HG03159 (cell line): ENCODE measurements at regions not wholly inside any gene's neighbourhood (a gene's known extent, or its start where the extent isn't known, plus 50 kb on each side); places are given as distances from the start of the nearest gene placed in this dataset.

Experiments used
- ATAC-seq: cut with Tn5 transposase; IDR thresholded peaks from one replicate; pipeline ENCODE4 v1.9.1; 2021; ENCODE audit warnings: mild to moderate bottlenecking, moderate library complexity; ENCODE audit not compliant: unreplicated experiment

- no peak for ATAC-seq
Measured at GRCh38 chr3:181855825-181856224, 144.1 kb downstream of the SOX2 start.

DNA sequence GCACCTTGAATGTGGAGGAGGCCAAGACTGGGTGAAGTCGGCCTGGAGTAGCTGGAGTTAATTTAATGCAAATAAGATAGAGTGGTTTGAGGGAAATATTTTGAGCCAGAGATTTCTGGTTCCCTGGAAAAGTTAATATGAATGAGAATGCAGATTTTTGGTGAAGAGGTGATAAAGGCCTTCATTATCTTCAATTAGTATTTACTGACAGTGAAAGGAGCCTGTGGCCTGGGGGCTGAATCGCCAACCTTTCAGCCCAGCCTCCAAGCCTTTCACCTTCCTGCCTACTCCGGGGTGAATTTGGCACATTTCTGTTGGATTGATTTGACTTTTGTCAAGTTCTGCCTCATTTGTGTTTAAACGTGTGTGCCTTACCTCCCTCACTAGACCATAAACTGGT lies 147.8 kb downstream of the SOX2 start:
- no peak for ATAC-seq

GRCh38 chr3:181860235-181860634 lies 148.5 kb downstream of the SOX2 start:
- ATAC-seq, result no peak

DNA sequence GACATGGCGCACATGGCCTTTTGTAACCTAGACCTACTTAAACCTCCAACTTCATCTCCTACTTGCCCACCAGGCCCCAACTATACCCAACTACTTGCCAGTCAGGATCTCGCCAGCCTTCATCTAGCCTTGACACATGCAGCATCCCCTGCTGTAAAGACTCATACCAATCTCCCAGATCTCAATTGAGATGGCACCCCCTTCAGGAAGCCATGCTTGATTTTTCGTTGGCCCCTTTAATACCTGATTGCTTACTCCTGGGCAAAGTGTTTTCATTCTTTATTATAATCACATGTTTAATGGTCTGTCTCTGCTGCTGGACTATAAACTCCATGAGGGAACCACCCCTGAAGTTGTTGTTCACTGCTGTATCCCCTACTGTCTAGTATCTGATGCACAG lies 150.8 kb downstream of the SOX2 start:
- ATAC-seq, result no peak

DNA sequence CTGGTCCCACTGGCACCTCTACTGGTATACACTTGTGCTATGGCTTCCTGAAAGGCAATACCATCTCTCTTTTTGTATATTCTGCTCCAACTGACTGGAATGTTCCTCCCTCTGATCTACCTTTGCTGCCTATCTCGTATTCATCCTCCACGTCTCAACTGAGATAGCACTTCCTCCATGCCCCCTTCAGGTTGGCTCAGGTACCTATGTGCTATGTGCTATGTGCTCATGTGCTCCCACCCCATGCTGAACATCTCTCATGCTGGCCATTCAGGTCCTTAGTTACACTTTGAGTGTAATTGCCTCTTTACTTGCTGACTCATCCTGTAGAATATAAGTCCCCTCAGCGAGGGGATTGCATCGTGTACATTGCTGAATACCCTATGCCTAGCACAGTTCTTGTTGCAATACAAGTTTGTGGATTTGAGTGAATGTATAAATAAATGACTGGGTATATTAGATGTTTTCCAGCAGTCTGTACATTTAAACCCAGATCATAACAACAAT lies 156.9 kb downstream of the SOX2 start:
- no peak for ATAC-seq

GRCh38 chr3:181872887-181873286 lies 161.2 kb downstream of the SOX2 start:
- ATAC-seq, result no peak

- no peak for ATAC-seq
Measured at GRCh38 chr3:181879926-181880325, 168.2 kb downstream of the SOX2 start.

- ATAC-seq, result no peak
Measured at GRCh38 chr3:181880331-181880730, 168.6 kb downstream of the SOX2 start.

DNA sequence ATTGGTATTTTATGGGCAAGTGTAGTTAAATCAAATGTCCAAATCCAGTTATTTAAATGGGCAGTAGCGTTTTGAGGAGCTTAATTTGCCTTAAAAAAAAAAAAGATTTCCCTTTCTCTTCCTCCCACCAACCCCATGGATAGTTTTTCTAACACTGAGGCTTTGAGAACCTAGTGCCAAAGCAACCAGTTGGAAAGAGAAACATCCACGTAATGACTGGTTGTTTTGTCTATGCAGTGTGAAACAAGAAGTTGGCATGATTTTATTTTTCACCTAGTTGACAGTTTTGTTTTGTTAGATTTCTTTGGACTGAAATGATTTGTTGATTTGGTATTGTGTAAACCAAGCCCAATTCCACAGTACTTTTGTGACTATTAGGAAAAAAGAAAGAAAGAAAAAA lies 170.0 kb downstream of the SOX2 start:
- no peak for ATAC-seq

DNA sequence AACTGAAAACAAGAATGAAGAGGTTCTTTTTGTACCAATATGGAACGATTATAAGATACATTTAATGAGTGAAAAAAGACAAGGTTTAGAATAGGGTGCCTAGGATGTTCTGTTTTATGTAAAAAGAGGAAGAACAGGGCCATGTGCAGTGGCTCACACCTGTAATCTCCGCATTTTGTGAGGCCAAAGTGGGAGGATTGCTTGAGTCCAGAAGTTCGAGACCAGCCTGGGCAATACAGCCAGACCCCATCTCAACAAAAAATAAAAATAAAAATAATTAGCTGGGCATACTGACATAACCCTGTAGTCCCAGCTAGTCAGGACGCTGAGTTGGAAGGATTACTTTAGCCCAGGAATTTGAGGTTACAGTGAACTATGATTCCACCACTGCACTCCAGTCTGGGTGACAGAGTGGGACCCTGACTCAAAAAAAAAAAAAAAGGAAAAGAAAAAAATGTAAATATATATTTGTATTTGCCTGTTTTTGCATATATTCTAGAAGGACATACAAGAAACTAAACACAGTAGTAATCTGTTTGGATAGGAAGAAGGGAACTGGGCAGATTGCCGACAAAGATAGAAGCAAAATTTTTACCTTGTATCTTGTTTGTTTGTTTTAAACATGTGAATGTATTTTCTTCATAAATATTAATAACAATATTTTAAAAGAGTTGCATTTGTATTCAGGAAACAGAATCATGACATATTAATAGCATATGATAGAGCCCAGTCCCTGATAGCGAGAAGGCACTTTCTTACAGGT lies 174.3 kb downstream of the SOX2 start:
- no peak for ATAC-seq

- ATAC-seq, result no peak
Measured at GRCh38 chr3:181886676-181887075, 175.0 kb downstream of the SOX2 start.

DNA sequence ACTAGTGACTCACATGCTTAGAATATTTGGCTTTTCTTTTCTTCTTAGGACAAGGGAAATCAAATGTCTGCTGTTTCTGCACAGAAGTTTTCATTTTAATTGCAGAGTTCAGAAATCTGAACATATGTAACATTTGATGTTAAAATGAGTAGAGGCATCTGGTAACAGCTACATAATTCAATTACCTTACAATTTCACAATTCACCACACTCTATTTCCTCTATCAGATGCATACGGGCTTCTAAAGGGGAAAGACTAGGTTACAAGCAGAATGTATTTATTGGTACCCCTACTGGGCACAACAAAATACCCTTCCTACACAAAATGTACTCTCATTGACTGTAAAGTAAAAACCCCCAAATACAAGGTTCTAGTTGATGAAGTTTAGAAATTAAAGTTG lies 176.0 kb downstream of the SOX2 start:
- no peak for ATAC-seq

DNA sequence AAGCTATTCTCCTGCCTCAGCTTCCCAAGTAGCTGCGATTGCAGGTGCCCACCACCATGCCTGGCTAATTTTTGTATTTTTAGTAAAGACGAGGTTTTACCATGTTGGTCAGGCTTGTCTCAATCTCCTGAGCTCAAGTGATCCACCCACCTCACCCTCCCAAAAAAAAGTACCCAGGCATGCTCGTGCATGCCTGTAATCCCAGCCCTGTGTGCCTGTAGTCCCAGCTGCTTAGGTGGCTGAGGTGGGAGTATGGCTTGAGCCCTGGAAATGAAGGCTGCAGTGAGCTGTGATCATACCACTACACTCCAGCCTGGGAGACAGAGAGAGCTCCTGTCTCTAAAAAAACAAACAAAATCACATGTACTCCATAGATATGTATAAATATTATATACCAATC lies 176.5 kb downstream of the SOX2 start:
- ATAC-seq, result no peak

DNA sequence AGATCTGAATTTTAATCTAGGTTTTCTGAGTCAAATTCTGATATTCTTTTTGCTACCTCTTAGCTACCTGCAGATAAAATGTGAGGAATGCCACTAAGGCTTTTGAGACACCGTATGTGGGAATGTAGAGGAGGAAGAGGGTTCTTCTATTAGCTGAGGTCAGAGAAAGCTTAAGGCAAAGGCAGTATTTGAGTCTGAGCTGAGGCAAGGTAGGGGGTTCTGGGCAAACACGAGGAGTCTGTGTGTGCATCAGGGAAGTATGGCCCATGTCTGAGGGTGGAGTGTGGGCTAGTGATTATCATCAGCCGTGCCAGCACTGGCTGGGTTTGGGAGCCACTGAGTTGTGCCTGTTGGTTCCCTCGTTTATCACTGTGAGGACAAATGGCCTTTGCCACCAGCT lies 181.1 kb downstream of the SOX2 start:
- no peak for ATAC-seq

DNA sequence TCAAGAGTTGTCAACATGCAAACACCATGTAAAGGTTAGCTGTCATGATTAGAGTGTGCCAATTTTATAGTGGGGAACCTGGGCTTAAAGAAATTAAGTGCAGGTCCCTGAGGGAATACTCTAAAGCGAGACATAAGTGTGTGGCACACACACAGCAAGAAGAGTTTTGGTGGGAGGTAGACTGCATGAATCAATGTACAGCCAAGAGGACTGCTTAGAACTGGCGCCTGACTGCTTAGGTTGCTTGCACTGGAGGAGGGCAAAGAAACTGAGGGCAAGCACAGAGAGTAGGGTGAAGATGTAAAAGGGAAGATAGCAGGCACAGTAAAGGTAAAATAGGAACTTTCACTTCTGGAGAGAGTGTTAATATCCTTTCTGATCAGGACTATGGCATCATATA lies 184.9 kb downstream of the SOX2 start:
- no peak for ATAC-seq

GRCh38 chr3:181899702-181900101 lies 188.0 kb downstream of the SOX2 start:
- ATAC-seq, result no peak

GRCh38 chr3:181901626-181902025 lies 189.9 kb downstream of the SOX2 start:
- ATAC-seq, result no peak

- no peak for ATAC-seq
Measured at GRCh38 chr3:181906338-181906737, 194.6 kb downstream of the SOX2 start.

DNA sequence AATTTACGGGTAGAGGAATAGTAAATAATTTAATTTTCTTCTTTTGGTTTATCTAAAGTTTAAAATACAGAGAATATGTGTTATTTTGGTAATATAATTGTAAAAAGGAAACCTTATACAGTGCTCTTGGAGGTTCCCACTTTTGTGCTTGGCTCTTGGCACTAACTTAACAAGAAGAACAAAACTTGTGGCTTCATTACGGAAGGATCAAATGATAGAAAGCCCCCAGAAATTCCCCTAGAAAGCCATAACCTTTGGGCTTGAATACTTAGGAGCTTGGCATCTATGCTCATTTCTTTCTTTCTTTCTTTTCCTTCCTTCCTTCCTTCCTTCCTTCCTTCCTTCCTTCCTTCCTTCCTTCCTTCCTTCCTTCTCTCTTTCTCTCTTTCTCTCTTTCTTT lies 197.5 kb downstream of the SOX2 start:
- no peak for ATAC-seq

- ATAC-seq, result no peak
Measured at GRCh38 chr3:181912384-181912783, 200.7 kb downstream of the SOX2 start.

DNA sequence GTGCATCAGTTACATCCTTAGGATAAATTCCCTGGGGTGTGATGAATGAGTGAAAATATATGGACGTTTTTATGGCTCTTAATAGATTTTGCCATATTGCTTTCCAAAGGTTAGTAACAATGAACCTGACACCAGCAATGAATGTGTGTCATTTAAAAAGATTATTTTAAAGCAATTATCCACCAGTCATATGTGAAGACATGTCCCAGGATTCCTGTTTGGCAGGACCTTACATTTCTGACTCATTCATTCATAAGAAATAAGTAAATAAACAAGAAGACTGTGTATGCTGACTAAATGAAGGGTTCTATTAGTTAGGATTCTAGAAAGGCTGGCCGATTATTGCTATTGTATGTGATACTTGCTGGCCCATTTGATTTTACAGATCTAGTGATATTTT lies 201.5 kb downstream of the SOX2 start:
- no peak for ATAC-seq

DNA sequence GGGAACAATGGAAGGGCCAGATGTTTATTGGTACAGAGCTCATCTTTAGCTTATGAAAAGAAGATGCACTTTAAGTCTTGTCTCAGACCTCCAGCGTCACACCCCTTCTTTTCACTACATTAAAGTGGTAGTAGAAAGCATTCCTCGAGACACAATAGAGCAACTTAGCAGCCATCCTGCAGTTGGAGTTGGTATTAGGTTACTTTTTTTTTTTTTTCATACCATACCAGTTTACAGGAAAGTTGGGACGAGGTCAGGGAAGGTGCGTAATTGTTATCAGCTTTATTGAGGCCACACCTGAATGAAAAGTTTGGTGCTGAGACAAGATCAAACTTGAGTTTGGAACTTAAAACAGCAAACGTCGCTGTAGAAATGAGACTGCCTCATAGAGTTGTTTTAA lies 203.8 kb downstream of the SOX2 start:
- no peak for ATAC-seq

DNA sequence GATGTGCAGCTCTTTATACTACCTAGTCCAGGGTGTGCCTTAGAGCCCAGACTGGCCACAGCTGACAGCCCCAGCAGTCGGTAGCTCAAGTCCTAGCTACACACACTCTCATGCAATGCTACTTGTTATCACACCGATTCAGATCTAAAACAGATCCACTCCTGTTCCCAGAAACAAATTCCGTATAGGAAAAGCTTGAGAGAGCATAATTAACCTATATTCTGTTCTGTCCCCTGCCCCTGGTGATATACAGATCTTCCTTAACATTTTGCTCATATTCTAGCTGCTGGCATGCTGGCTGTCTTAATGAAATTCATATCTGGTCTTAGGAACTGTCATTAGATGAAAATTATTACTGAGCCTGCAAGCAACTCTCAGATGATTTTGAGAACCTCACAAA lies 204.3 kb downstream of the SOX2 start:
- no peak for ATAC-seq
